ENCODE measurements at regions not wholly inside any gene's neighbourhood (a gene's known extent, or its start where the extent isn't known, plus 50 kb on each side); places are given as distances from the start of the nearest gene placed in this dataset.

- no peaks in the 10 kb centered on the region for H3K9me3 ChIP-seq (ENCODE audit: low read length)
- H3K79me2 ChIP-seq (ENCODE audit: low read length): no peaks in the 10 kb centered on the region
- no peak overlapping the region for H3K4me2 ChIP-seq (ENCODE audit: low read depth, low read length, poor library complexity, severe bottlenecking)
- no peaks in the 10 kb centered on the region for H3K4me1 ChIP-seq (ENCODE audit: low read length)
- no peak overlapping the region for H2AFZ ChIP-seq (ENCODE audit: low read length)
- no peak for DNase-seq
- no peak overlapping the region for H3K4me3 ChIP-seq (ENCODE audit: low read length)
- no peak overlapping the region for H3K9ac ChIP-seq (ENCODE audit: low read length)
- H4K20me1 ChIP-seq (ENCODE audit: insufficient read depth, low read depth, low read length): no peaks in the 10 kb centered on the region
- H3K9me2 ChIP-seq (replicated peaks; ENCODE audit: insufficient read depth, low read length): no peaks in the 10 kb centered on the region
- H3K27ac ChIP-seq (ENCODE audit: low read length): no peak overlapping the region
- no peaks in the 10 kb centered on the region for H3K36me3 ChIP-seq (ENCODE audit: insufficient read depth, low read length)
- H3K27me3 ChIP-seq (ENCODE audit: low read length): no peaks in the 10 kb centered on the region
These were observed 379.0 kb upstream of the MEF2C start for GRCh38 chr5:89262030-89262429.

- Histone ChIP-seq H3K27ac (ENCODE audit: low read length) (no peak overlapping the region), H3K9me3 (ENCODE audit: low read length) (no peaks in the 10 kb centered on the region)
These were observed 377.3 kb upstream of the MEF2C start for GRCh38 chr5:89260254-89260653.

GRCh38 chr5:89255845-89256463 is 373.0 kb upstream of the MEF2C start:
- Histone ChIP-seq H3K4me3 (ENCODE audit: low read length) (no peak overlapping the region), H3K36me3 (ENCODE audit: insufficient read depth, low read length) (no peaks in the 10 kb centered on the region), H4K20me1 (ENCODE audit: insufficient read depth, low read depth, low read length) (no peaks in the 10 kb centered on the region), H3K79me2 (ENCODE audit: low read length) (no peaks in the 10 kb centered on the region), H3K9me2 (replicated peaks; ENCODE audit: insufficient read depth, low read length) (no peaks in the 10 kb centered on the region), H3K27ac (ENCODE audit: low read length) (no peak overlapping the region), H3K9me3 (ENCODE audit: low read length) (no peaks in the 10 kb centered on the region), H3K4me1 (ENCODE audit: low read length) (no peaks in the 10 kb centered on the region), H3K9ac (ENCODE audit: low read length) (no peak overlapping the region), H3K4me2 (ENCODE audit: low read depth, low read length, poor library complexity, severe bottlenecking) (no peak overlapping the region), H3K27me3 (ENCODE audit: low read length) (no peaks in the 10 kb centered on the region), H2AFZ (ENCODE audit: low read length) (no peak overlapping the region)
- peak; percentile 75 for DNase-seq

More at GRCh38 chr5:89260254-89260653, 377.3 kb upstream of the MEF2C start:
- Histone ChIP-seq H3K4me1 (ENCODE audit: low read length) (no peaks in the 10 kb centered on the region), H3K9ac (ENCODE audit: low read length) (no peak overlapping the region), H3K79me2 (ENCODE audit: low read length) (no peaks in the 10 kb centered on the region), H3K36me3 (ENCODE audit: insufficient read depth, low read length) (no peaks in the 10 kb centered on the region), H2AFZ (ENCODE audit: low read length) (no peak overlapping the region), H3K27me3 (ENCODE audit: low read length) (no peaks in the 10 kb centered on the region), H4K20me1 (ENCODE audit: insufficient read depth, low read depth, low read length) (no peaks in the 10 kb centered on the region), H3K4me3 (ENCODE audit: low read length) (no peak overlapping the region), H3K4me2 (ENCODE audit: low read depth, low read length, poor library complexity, severe bottlenecking) (no peak overlapping the region), H3K9me2 (replicated peaks; ENCODE audit: insufficient read depth, low read length) (no peaks in the 10 kb centered on the region)
- DNase-seq: no peak

- Histone ChIP-seq H3K36me3 (ENCODE audit: insufficient read depth, low read length) (no peaks in the 10 kb centered on the region), H3K79me2 (ENCODE audit: low read length) (no peaks in the 10 kb centered on the region), H3K4me2 (ENCODE audit: low read depth, low read length, poor library complexity, severe bottlenecking) (no peak overlapping the region), H2AFZ (ENCODE audit: low read length) (no peak overlapping the region), H3K4me1 (ENCODE audit: low read length) (no peaks in the 10 kb centered on the region), H3K9me3 (ENCODE audit: low read length) (no peaks in the 10 kb centered on the region), H3K27me3 (ENCODE audit: low read length) (no peaks in the 10 kb centered on the region), H3K4me3 (ENCODE audit: low read length) (no peak overlapping the region), H3K27ac (ENCODE audit: low read length) (no peak overlapping the region), H4K20me1 (ENCODE audit: insufficient read depth, low read depth, low read length) (no peaks in the 10 kb centered on the region), H3K9ac (ENCODE audit: low read length) (no peak overlapping the region), H3K9me2 (replicated peaks; ENCODE audit: insufficient read depth, low read length) (no peaks in the 10 kb centered on the region)
- DNase-seq: no peak
These were observed 370.8 kb upstream of the MEF2C start for GRCh38 chr5:89253666-89254352.

GRCh38 chr5:89246864-89247263 is 363.9 kb upstream of the MEF2C start:
- H2AFZ ChIP-seq (ENCODE audit: low read length): no peak overlapping the region
- H3K4me1 ChIP-seq (ENCODE audit: low read length): no peaks in the 10 kb centered on the region
- no peak overlapping the region for H3K4me2 ChIP-seq (ENCODE audit: low read depth, low read length, poor library complexity, severe bottlenecking)
- no peak overlapping the region for H3K27ac ChIP-seq (ENCODE audit: low read length)
- no peak overlapping the region for H3K9ac ChIP-seq (ENCODE audit: low read length)
- no peak for DNase-seq
- no peaks in the 10 kb centered on the region for H3K27me3 ChIP-seq (ENCODE audit: low read length)
- no peaks in the 10 kb centered on the region for H3K36me3 ChIP-seq (ENCODE audit: insufficient read depth, low read length)
- no peaks in the 10 kb centered on the region for H3K79me2 ChIP-seq (ENCODE audit: low read length)
- H3K4me3 ChIP-seq (ENCODE audit: low read length): no peak overlapping the region
- H3K9me3 ChIP-seq (ENCODE audit: low read length): no peaks in the 10 kb centered on the region
- no peaks in the 10 kb centered on the region for H3K9me2 ChIP-seq (replicated peaks; ENCODE audit: insufficient read depth, low read length)
- H4K20me1 ChIP-seq (ENCODE audit: insufficient read depth, low read depth, low read length): no peaks in the 10 kb centered on the region

- H3K36me3 ChIP-seq (ENCODE audit: insufficient read depth, low read length): no peaks in the 10 kb centered on the region
- no peaks in the 10 kb centered on the region for H3K9me3 ChIP-seq (ENCODE audit: low read length)
- no peaks in the 10 kb centered on the region for H3K27me3 ChIP-seq (ENCODE audit: low read length)
- no peaks in the 10 kb centered on the region for H3K9me2 ChIP-seq (replicated peaks; ENCODE audit: insufficient read depth, low read length)
- H3K9ac ChIP-seq (ENCODE audit: low read length): no peak overlapping the region
- H3K4me3 ChIP-seq (ENCODE audit: low read length): no peak overlapping the region
- DNase-seq: no peak
- no peaks in the 10 kb centered on the region for H3K79me2 ChIP-seq (ENCODE audit: low read length)
- H3K4me1 ChIP-seq (ENCODE audit: low read length): no peaks in the 10 kb centered on the region
- H4K20me1 ChIP-seq (ENCODE audit: insufficient read depth, low read depth, low read length): no peaks in the 10 kb centered on the region
- H2AFZ ChIP-seq (ENCODE audit: low read length): no peak overlapping the region
- H3K27ac ChIP-seq (ENCODE audit: low read length): no peak overlapping the region
- no peak overlapping the region for H3K4me2 ChIP-seq (ENCODE audit: low read depth, low read length, poor library complexity, severe bottlenecking)
These were observed 363.3 kb upstream of the MEF2C start for GRCh38 chr5:89246252-89246651.

- H3K4me3 ChIP-seq (ENCODE audit: low read length): no peak overlapping the region
- no peaks in the 10 kb centered on the region for H4K20me1 ChIP-seq (ENCODE audit: insufficient read depth, low read depth, low read length)
These were observed 360.6 kb upstream of the MEF2C start for GRCh38 chr5:89243611-89244010.

GRCh38 chr5:89241186-89241585 is 358.2 kb upstream of the MEF2C start:
- no peaks in the 10 kb centered on the region for H4K20me1 ChIP-seq (ENCODE audit: insufficient read depth, low read depth, low read length)
- H3K9me2 ChIP-seq (replicated peaks; ENCODE audit: insufficient read depth, low read length): no peaks in the 10 kb centered on the region
- no peak overlapping the region for H3K9ac ChIP-seq (ENCODE audit: low read length)
- H3K4me2 ChIP-seq (ENCODE audit: low read depth, low read length, poor library complexity, severe bottlenecking): no peak overlapping the region
- no peak overlapping the region for H3K27ac ChIP-seq (ENCODE audit: low read length)
- DNase-seq: no peak
- H3K9me3 ChIP-seq (ENCODE audit: low read length): no peaks in the 10 kb centered on the region
- no peaks in the 10 kb centered on the region for H3K79me2 ChIP-seq (ENCODE audit: low read length)
- no peak overlapping the region for H2AFZ ChIP-seq (ENCODE audit: low read length)
- no peak overlapping the region for H3K4me3 ChIP-seq (ENCODE audit: low read length)
- no peaks in the 10 kb centered on the region for H3K36me3 ChIP-seq (ENCODE audit: insufficient read depth, low read length)
- no peaks in the 10 kb centered on the region for H3K27me3 ChIP-seq (ENCODE audit: low read length)
- H3K4me1 ChIP-seq (ENCODE audit: low read length): no peaks in the 10 kb centered on the region

More at GRCh38 chr5:89243611-89244010, 360.6 kb upstream of the MEF2C start:
- H3K4me1 ChIP-seq (ENCODE audit: low read length): no peaks in the 10 kb centered on the region
- no peaks in the 10 kb centered on the region for H3K9me3 ChIP-seq (ENCODE audit: low read length)
- no peaks in the 10 kb centered on the region for H3K27me3 ChIP-seq (ENCODE audit: low read length)
- H3K4me2 ChIP-seq (ENCODE audit: low read depth, low read length, poor library complexity, severe bottlenecking): no peak overlapping the region
- no peaks in the 10 kb centered on the region for H3K9me2 ChIP-seq (replicated peaks; ENCODE audit: insufficient read depth, low read length)
- no peak for DNase-seq
- no peak overlapping the region for H3K9ac ChIP-seq (ENCODE audit: low read length)
- no peaks in the 10 kb centered on the region for H3K36me3 ChIP-seq (ENCODE audit: insufficient read depth, low read length)
- no peak overlapping the region for H3K27ac ChIP-seq (ENCODE audit: low read length)
- no peaks in the 10 kb centered on the region for H3K79me2 ChIP-seq (ENCODE audit: low read length)
- H2AFZ ChIP-seq (ENCODE audit: low read length): no peak overlapping the region

All from Karpas-422 (cell line).